Superior temporal gyrus (tissue), 1 donor: ENCODE measurements at regions not wholly inside any gene's neighbourhood (a gene's known extent, or its start where the extent isn't known, plus 50 kb on each side); places are given as distances from the start of the nearest gene placed in this dataset.

Experiments
- DNase-seq: peaks from one replicate; pipeline ENCODE4 v3.0.0-alpha.2; 2016; ENCODE audit errors: extremely low spot score

DNA sequence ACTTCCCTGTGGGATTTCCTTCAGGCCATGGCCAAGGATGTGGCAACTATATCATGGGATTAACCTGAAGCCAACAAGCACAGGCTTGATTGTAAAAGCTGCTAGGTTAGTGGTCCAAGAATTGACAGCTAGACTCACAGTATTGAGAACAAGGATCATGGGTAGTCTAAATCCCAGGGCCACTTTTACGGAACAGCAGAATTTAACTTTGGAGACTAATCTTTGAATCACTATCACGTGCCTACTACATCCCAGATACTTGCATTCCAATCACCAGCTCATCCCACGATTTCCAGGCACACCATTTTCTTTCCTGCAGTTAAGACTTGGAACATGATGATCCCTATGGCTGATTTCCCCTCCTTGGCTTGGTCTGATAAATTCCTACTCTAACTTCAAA is 65.6 kb upstream of the ADO start:
- no peak for DNase-seq

DNA sequence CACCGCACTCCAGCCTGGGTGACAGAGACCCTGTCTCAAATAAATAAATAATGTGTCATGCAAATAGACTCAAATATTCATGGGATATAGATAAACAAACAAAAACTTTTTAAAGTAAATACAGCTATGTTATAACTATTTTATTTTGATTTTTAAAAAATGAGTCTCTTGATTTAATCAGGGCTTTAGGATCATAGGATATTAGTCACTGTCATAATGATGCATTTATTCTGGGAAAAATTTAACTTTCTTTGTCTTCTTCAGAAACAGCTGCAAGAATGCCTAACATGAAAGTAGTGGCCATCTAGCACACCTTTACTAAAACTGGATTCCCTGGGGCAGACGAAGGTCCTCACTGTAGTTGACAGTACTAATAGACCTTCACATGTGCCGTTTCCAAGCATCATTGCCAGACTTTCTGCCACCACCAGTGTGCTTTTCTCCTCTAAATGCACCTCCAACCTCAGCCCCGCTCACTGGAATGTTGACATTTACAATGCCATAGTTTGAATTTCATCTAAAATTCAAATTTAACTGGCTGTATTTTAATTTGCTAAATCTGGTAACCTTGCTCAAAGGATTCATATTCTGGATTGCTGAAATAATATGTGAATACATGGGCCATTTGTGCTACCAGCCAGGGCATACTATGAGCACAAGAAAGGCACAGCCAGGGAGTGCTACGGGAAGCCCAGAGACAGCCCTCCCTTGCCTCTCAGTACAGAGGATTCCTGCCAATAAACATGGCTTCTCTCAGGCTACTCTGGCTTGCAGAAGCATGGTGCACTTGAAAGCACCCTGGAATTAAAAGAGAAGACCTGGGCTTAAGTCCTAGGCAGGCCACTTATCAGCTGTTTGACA is 63.4 kb upstream of the ADO start:
- DNase-seq, result no peak

DNA sequence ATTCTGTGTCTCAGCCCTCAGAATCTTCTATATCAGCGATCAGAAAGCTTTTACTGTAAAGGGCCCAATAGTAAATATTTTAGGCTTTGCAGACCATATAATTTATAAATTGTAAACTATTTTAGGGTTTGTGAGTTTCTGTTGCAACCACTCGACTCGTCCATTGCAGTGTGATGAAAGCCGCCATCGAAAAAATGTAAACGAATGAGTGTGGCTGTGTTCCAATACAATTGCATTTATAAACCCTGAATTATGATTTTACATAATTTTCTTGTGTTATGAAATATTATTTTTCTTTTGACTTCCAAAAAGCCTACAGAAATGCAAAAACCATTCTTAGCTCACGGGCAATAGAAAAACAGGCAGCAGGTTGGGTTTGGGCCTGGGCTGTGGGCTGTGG is 62.5 kb upstream of the ADO start:
- no peak for DNase-seq

DNA sequence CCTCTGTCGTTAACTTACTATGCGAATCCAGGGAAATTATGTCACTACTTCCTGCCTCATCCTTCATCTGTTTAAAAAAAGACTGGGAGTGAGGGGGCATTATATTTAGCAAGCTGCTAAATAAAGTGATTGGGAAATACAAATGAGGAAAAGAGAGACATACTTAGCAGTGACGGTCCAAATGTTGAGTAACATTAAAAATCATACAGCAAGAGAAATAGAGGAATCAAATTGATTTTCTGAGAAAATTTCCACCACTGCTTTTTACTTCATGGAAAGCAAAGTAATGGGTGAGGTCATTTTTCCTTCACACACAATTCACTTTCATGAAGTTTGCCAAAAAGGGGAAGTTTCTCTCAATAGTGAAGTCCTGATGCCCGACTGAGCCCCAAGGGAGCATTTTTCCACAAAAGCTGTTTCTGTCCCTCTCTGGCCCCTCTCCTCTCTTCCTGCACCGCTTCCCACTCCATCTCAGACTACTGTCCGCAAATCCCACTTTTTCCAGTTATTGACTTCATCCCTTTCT is 61.9 kb upstream of the ADO start:
- no peak for DNase-seq

DNA sequence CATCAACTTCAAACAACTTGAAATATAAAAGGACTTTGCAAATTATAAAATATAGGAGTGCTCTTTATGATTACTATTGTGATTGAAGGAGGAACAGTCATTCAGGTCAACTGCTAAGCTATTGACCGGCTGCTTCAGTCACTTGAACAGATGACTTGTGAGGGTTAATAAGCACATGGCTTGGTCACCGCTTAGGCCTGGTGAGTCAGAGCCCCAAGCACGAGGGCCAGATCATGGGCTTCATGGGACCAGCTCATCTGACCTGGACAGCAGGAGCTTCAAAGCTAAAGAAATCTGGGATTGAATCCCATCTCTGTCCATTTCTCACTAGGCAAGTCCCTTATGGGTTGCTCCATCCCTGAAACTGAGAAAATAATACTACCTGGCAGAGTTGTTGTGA is 60.4 kb upstream of the ADO start:
- DNase-seq, result no peak

DNA sequence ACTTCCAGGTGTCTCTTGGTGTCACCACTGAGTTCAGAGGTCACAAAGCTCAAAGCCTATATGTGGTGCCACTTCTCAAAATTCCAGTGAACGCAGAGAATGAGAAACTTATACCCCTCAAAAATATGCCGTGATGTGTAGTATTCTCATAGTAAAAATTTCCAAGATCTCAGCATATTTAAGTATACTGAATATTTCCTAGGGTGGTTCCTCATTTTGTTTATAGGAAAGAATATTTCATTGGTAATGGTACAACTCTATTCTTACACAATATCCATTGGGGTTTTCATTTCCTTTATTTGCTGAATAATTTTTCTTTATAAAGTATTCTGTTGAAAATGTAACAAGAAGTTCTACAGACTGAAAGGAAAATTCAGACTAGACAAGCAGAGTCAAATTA is 58.9 kb upstream of the ADO start:
- DNase-seq, result no peak

DNA sequence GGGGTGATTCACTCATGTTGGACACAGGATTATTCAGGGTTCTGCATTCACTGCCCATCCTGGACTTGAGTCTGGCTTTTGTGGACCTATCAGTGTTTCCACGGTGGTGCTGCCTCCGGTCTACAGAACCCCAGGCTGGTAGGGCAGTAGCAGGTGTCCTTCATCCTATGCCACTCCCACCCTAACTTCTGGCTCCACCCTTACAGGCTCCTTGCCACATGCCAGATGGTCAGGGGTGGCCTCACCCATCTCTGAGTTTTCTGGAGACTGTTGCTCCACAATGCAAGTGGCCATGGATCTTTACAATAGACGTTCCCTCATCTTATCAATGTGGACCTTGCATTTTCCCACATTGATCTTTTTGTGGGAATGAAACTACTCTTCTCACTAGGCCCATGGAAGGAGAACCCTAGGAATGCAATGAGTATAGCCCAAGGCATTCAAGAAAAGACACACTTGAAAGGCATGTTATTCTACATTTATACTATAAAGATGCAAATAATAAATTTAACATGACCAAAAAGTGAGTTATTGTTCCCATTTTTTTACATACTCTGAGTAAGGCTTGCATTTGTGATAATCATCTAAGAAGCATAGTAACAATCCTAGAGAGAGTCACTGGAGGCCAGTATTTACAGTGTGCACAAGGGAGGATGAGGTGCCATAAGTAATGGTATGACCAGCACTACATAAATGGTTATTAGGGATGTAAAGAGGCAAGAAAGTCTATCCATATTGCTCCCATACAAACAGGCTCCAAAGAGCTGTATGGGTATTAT is 57.4 kb upstream of the ADO start:
- no peak for DNase-seq

DNA sequence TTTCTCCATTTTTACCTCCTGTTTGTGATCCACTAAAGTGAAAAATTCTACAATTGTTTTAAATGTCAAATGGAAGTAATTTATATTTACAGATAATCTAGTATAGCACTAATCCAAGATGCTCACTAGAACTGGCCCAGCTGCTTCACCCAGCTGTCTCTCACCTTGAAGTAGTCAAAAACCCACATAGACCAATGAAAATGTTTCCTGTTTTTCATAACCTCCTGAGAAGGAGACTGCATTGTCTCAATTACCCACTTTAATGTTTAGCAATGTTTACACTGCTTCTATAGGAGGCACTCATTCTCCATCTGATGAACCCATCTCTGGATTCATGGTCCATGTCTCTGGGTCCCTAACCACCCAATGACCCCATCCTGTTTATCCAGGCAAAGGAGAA is 56.1 kb upstream of the ADO start:
- no peak for DNase-seq

DNA sequence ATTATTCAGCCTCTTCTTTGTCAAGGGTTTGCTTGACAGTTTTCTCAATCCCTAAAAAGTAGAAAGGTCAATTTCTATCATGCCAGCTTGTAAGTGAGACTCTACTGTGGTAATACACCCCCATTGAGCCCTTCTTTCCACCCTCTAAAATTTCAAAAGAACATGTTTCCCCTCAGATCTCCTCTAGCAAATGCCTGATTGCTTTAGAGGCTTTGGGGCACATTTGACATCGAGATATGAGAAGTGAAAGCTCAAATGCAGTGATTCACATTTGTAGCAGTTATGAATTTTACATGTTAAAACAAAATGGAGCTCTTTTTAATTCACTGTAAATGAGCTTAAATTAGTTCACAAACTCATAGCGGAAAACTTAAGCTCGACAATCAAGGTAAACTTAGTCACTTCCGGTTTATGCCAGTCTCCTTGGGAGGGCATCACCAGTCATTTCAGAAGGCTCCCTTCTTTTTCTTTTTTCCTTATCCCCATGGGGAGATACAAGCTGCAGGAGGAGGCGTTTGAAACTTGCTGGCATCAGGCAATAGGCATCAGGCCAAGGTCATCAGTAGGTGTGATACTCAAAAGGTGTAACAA is 55.3 kb upstream of the ADO start:
- no peak for DNase-seq
